GM18505 (cell line): ENCODE measurements at regions not wholly inside any gene's neighbourhood (a gene's known extent, or its start where the extent isn't known, plus 50 kb on each side); places are given as distances from the start of the nearest gene placed in this dataset.

Experiments used
- ATAC-seq: cut with Tn5 transposase; IDR thresholded peaks from one replicate; pipeline ENCODE4 v1.9.1; 2021; ENCODE audit not compliant: unreplicated experiment
- POLR2A ChIP-seq: IDR thresholded peaks from 4 replicates; pipeline ENCODE4 v1.6.1; 2011; ENCODE audit warnings: borderline replicate concordance; ENCODE audit not compliant: insufficient read depth, insufficient read length; ENCODE audit errors: extremely low read depth

DNA sequence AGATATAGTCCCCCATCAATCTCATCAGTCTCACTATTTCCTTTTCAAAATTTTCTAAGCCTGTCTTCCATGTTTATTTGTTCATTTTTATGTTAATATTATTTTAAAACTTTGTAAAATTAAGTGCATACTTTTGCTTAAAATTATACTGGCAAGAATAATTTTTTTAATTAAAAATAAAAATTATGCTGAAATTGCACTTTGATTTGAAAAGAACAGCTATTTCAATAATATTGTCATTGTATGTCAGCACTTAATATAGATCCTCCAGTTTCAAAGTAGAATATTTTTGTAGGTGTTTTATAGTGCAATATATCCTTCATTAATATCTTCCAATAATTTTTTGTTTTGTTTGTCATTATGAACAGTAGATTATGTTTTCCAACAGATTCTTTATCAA is 99.0 kb upstream of the MAGI2 start:
- TF ChIP-seq POLR2A: no peak
- ATAC-seq: no peak

DNA sequence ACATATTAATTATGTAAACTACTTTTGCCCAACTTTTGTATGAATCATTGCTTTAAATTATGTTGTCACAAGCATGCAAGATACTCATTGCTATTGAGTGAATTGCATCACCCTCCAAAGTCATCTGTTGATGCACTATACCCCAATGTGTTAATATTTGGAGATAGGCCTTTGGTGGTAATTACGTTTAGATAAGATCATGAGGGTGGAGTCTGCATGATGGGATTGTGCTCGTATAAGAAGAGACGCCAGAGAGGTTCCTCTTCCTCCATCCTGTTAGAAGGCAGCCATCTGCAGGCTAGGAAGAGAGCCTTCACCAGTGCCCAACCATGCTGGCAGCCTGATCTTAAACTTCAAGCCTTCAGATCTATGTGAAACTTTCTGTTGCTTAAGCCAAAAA is 95.3 kb upstream of the MAGI2 start:
- no peak for ATAC-seq
- TF ChIP-seq POLR2A: no peak

DNA sequence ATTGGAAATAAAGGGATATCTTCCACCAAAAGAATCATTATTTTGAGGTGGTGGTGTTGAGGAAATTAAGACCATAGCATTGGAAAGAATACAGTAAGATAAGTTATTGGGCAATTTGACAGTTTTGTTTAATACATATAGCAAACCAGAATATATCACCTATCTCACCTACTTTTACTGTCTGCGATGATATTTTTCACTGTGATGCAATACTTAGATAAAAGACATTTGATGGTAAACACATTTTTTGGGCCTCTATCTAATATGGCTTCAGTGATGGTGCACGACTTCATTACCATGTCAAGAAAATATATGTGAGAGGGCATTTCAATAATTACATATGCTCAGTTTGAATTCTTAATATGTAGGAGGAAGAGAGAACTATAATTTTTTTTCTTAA is 93.7 kb upstream of the MAGI2 start:
- ATAC-seq: no peak
- no peak for TF ChIP-seq POLR2A

DNA sequence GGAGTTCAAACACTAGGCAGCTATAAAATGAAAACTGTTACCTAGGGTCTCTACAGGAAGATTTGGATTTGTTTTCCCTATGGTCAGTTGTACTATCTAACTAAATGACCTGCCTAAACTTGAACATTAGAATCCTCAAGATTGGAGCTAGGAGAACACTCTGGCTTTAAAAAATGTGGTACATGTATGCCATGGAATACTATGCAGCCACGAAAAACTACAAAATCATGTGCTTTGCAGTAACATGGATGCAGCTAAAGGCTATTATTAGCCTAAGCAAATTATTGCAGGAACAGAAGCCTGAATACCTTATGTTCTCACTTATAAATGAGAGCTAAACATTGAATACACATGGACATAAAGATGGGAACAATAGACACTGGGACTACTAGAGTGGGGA is 87.1 kb upstream of the MAGI2 start:
- no peak for ATAC-seq
- TF ChIP-seq POLR2A: no peak

DNA sequence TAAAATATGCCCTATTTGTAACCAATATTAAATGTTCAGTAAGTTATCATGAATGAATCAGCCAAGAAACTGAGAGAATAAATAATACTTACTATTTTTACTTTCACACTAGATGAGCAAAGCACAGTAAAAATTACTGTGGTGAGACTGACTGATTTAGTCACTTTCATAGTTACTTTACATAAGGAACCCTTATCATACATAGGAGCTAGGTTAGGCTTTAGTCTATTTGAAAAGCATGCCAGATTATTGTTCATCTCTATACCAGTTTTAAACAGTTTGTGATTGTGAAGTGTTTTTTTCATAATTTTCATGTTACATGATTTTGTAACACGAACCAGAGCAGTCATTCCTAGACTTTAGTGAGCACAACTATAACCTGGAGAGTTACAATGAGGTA is 80.7 kb upstream of the MAGI2 start:
- ATAC-seq: no peak
- no peak for TF ChIP-seq POLR2A

DNA sequence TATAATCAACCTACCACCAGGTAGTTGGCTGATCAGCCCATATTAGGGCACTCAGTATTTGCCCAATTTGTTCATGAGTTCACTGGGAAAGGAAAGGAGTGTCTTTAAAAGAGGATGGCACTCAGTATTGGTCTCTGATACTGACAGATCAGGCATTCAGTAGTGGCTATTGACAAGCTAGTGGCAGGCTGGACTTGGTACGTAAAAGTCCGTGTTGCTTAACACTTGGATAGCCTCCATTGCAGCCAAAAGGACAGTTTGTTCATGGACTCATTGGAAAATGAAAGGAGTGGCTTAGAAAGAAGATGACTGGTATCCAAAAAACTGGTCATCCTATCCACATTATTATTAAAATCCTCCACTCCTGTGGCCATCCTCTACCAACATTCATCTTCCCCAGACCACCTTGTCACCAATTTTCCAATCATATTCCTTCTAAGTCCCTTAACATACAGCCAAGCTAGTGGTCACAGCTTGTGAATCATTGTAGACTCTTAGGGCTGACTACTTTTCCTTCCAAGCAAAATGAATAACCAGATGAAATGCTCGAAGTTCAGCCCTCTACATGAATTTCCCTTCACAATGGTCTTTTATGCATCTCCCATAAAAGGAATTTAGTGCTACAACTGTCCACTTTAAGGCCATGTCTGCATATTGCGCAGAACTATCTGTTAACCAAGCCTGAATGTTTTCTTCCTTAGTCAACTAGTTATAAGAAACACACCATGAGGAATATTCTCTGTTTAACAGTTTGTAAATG is 78.6 kb upstream of the MAGI2 start:
- ATAC-seq: no peak
- TF ChIP-seq POLR2A: no peak

DNA sequence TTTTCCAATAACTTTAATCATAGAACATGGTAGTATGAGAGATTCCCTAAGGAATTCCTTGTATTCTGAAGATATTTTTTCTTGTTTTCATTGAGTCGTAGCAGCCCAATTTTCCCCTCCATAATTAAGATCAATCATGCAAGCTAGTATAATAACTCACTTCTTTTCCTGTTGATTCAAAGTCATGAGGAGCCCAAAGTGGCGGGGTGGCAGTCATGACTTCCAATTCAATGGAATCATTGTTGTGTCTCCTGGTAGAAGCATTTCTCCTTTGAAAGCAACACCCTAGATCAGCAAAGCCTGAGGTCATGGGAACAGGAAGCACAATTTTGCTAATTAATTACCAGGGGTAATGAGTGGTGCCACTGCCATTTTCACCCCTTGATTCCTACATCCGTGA is 77.6 kb upstream of the MAGI2 start:
- no peak for TF ChIP-seq POLR2A
- ATAC-seq: no peak

DNA sequence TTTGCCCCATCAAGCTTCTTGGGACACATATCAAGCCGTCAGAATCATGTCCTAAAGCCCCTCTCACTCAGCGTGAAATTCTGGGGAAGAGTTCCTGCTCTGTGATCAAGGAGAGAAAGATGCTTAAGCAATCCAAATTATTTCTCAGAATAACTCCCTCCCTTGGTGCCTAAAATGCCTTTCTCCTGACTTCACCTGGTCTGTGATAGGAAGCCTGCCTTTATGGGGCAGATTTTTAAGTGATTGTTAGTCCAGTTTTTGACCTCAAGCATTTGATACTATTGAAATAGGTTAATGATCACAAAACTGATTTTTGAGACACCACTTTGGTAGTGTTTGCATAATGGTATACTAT is 76.4 kb upstream of the MAGI2 start:
- no peak for TF ChIP-seq POLR2A
- no peak for ATAC-seq

DNA sequence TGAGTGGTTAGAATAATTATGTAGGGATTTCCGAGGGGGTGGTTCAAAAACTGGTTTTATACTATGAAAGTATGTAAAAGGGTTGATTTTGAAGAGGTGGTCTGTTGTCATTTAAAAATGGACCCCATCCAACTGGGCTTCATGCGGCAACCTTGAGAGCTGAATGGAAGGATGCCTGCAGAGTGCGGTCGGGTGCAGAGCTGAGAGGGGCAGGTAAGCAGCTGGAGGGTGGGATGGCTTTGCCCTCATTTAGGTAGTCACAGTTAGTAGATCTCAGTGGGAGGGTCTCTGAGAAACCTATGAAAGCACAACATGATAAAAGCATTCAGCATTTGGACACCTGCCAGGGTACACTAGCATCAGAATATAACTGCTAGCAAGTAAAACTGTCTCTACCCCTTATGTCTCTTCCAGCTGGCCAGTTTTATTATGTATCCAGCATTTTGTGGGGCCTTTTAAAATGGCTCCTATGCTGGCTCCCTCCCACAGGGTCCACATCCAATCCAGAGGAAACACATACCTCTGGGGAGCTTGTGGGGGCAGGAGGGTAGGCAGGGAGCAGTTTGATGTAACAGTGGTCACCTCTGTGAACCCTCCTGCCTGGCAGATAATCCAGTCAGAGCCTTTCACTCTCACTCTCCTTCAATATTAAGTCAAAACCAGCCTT is 75.9 kb upstream of the MAGI2 start:
- TF ChIP-seq POLR2A: no peak
- no peak for ATAC-seq

DNA sequence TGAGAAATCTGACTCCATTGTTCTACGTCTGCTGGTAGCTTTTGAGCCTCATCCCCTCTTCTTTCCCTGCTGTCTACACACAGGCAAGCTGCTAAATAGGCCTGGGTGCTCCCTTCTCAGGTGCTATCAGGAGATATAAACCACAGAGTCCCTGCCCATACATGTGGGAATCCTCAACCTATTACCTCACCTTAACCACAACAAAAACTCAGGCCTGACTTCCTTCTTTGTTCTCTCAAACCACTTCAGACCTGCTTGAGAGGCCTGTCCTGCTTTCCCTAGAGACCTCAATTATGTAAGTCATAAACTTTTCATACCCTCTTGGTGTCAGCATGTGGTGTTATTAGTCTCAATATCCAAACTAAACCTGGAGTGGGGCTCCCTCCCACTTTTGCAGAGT is 75.0 kb upstream of the MAGI2 start:
- no peak for ATAC-seq
- TF ChIP-seq POLR2A: no peak

DNA sequence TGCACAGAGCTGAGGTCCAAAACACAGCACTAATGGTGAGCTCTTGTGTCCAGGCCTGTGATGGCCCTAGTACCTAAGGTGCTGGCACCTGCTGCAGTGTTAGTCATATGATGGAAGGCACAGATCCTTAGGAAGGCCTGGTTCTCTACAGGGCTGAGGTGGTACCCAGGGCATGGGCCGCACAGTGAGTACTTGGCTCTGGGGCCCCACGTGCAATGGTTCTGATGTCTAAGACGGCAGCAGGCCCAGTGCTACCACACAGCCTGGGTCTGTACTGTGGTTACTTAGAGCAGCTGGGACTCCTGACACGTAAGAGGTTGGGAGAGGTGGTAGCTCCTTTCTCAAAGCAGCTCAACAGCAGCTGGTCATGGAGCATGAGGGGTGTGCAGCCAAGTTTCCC is 70.6 kb upstream of the MAGI2 start:
- ATAC-seq: no peak

DNA sequence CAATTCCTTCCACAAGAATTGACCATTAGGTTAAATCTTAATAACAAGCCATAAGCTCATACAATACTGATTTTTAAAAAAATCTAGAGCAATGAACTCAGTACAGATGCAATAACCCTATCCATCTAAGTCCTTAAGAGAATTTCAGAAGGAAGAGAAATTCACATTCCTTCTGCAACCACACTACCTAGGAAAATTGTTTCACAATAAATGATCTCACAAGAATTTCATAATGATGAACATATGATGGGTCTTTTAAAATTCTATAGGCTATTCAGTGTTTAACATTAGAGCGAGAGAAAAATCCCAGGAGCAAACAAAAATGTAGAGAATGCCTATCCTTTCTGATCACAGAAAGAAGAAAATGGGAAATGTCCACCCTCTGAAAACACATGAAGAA is 70.0 kb upstream of the MAGI2 start:
- TF ChIP-seq POLR2A: no peak
- ATAC-seq: no peak

More for the DNA sequence above, 70.6 kb upstream of the MAGI2 start:
- no peak for TF ChIP-seq POLR2A

DNA sequence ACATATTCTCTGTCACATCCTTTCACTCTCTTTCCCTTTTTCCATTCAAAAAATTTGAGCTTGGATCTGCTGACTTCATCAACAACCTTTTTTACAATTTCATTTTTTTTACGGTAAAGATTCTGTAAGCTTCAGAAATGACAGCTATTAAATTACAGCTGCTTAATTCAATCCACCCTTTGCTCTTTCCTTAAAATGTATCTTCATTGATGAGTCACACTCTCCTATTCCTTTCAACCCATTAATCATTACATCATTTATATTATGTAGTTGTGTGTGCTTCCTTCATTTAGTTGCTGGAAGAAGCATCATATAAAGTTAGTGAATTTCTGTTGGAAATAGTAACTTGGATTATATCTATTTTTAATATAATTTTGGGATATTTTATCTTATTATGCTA is 67.1 kb upstream of the MAGI2 start:
- no peak for ATAC-seq
- no peak for TF ChIP-seq POLR2A

DNA sequence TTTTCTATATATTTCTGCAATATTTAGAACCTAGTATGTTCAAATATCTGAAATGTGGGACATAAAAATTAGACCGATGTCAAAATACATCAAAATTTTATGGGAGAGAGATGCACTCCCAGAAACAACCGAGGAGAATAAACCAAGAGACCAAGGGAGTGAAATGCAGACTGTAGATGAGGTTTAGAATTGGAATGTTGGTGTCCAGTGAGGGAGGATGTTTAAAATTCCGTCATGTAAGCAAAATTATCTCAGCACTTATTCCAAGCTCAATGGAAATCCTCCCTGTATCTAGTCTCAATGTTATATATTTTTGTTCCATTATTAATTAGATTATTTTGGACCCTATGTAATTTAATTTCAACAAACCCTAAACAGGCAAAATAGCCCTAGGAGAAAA is 61.9 kb upstream of the MAGI2 start:
- TF ChIP-seq POLR2A: no peak
- ATAC-seq: no peak
